AG10803 (cell line): ENCODE measurements at regions not wholly inside any gene's neighbourhood (a gene's known extent, or its start where the extent isn't known, plus 50 kb on each side); places are given as distances from the start of the nearest gene placed in this dataset.

ENCODE experiments used
- DNase-seq: peaks from one replicate; pipeline ENCODE4 v3.0.0; 2010; ENCODE audit warnings: low read depth
- H3K4me3 ChIP-seq: 2 replicates; pipeline ENCODE4 v1.5.1; 2011; ENCODE audit warnings: mild to moderate bottlenecking, low read length, control low read depth
- CTCF ChIP-seq: conservative IDR thresholded peaks from 2 replicates; pipeline ENCODE4 v1.5.1; 2011; ENCODE audit warnings: mild to moderate bottlenecking, low read length, control low read depth, inconsistent platforms

GRCh38 chr5:89934069-89934468 lies 475.5 kb downstream of the CETN3 start:
- TF ChIP-seq CTCF: no peak
- H3K4me3 ChIP-seq: no peak overlapping the region
- DNase-seq: no peak

DNA sequence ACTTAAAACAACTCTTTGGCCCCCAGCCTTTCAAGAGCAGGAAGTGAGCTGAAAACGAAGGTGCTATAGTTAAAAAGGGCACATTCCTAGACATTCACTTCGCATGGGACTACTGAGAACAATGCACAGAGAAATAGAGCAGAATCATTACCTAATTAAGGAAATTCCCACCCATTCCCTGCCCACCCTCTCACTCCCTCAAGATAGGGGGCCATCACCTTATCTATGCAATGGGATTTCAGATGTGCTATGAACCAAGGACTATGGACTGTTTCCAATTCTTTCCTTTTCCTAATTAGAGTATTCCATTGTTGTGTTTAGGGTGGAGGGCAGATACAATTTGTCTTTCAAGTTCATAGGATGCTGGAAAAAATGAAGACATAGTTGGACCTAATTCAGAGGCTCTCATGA lies 476.8 kb downstream of the CETN3 start:
- TF ChIP-seq CTCF: no peak
- DNase-seq: no peak
- no peak overlapping the region for H3K4me3 ChIP-seq

DNA sequence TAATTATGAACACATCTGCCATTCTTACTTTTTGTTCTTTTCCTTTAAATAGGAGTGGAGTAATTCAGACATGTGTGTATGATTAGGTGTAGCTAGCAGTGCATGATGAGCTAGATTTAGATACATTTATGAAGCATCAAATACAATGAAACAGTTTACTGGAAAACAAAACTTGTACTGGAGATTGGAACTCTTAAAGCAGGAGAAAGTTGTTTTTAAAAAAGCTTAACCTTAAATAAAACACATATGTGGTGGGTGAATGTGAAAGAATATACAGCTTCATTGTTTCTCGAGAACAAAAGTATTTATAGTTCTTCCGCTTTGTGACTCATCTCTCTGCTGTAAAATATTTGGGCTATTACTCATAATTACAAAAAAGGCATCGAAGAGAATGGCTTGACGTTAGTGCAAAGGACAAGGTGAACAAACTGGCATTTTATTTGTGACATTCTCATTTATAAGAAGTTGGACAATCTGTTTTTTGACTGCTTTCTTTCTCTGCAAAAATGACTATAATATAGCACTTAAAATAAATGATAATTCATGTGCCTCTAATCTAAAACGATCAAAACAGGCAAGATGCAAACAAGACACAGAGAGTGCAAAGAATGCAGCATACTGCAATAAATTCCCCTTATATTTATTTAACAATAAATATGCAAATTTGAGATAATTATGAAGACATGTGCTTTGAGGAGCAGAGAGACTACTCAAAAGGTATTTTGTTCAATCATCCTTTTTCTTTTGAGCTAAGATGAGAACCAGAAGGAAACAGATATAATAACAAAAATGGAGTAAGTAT lies 478.8 kb downstream of the CETN3 start:
- TF ChIP-seq CTCF: no peak
- DNase-seq: peak; percentile 69

GRCh38 chr5:89929834-89930233 lies 479.7 kb downstream of the CETN3 start:
- no peak overlapping the region for H3K4me3 ChIP-seq
- no peak for TF ChIP-seq CTCF
- DNase-seq: peak; percentile 10

More for the DNA sequence above, 478.8 kb downstream of the CETN3 start:
- peak overlapping the region; percentile 16 for H3K4me3 ChIP-seq

DNA sequence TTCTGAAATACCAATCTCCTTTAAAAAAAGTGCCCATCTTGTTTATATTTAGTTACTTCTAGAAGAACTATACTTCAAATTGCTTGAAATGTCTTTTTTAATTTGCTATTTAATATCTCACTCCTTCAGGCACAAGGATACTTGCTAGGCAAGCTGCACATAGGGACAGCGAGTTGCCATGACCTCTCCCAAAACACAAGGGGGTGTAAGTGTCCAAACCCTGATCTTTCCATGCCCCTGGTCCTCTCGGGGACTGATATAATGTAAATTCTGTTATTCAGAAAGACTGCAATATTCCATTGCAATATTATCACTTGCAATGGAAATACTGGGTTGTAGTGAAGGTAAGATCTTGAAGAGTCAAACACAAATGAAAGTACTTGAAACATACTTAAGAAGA lies 480.4 kb downstream of the CETN3 start:
- TF ChIP-seq CTCF: no peak
- H3K4me3 ChIP-seq: no peak overlapping the region
- DNase-seq: no peak

DNA sequence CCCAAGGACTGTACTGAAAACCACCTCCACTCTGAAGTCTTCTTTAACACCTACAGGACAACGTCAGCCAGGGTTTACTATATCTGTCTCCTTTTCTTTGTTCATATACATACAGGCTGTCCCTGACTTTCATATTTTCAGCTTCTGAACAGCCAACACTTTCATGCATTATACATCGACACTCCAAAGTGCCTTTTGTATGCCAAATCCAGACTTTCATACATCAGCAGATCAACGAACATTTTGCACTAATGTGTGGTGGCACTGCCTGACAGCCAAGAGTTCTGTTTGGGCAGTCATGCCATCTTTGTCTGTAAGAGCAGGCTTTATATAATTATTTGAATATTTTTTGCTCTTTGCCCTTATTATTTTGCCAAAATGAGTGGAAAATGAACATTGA lies 487.4 kb downstream of the CETN3 start:
- TF ChIP-seq CTCF: no peak
- no peak overlapping the region for H3K4me3 ChIP-seq
- DNase-seq: no peak

DNA sequence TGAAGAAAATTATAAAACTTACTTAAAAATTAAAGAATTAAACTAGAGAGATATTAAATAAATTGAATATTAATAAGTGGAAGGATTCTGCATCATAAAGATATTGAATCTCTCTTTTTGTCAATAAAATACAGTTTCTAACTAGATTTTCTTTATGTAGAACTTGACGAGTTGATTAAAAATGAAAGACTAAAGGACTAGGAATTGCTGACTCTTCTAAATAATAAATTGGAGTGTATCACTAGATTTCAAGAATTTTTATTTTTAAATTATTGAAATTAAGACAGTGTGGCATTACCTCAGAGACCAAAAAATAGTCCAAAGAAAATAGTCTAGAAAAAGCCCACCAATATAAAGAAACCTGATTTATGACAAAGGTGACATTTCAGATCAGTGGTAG lies 492.4 kb downstream of the CETN3 start:
- TF ChIP-seq CTCF: no peak
- DNase-seq: no peak
- H3K4me3 ChIP-seq: no peak overlapping the region
